CD14-positive monocyte (primary cell): ENCODE measurements at regions not wholly inside any gene's neighbourhood (a gene's known extent, or its start where the extent isn't known, plus 50 kb on each side); places are given as distances from the start of the nearest gene placed in this dataset.

Experiments
- DNase-seq, 3 donors: peaks; one replicate each; pipeline ENCODE4 v3.0.0-alpha.2; 2011 to 2022
- H2AFZ ChIP-seq: 2 replicates; pipeline ENCODE4 v1.6.0; 2012; ENCODE audit warnings: mild to moderate bottlenecking, low read depth, low read length, inconsistent platforms; ENCODE audit not compliant: insufficient read depth, poor library complexity, severe bottlenecking
- H3K27ac ChIP-seq, 2 donors: 1 replicate in 1 of 2; 2 replicates in 1 of 2; pipeline ENCODE4 v1.5.1; 2012 to 2013; ENCODE audit warnings: low read length in 2 of 2, control low read depth in 1 of 2, inconsistent platforms in 1 of 2, low read depth in 1 of 2, mild to moderate bottlenecking in 1 of 2
- H3K27me3 ChIP-seq, 2 donors: one replicate each; pipeline versions ENCODE4 v1.6.0 to v1.6.1; 2011 to 2013; ENCODE audit warnings: low read length in 2 of 2; ENCODE audit not compliant: control insufficient read depth in 2 of 2, insufficient read depth in 2 of 2
- H3K36me3 ChIP-seq, 2 donors: replicated peaks in 1 of 2; 1 replicate in 1 of 2; 2 replicates in 1 of 2; pipeline versions ENCODE4 v1.5.1 to v1.6.1; 2012 to 2013; ENCODE audit warnings: low read length in 2 of 2, control low read depth in 1 of 2, inconsistent platforms in 1 of 2, mild to moderate bottlenecking in 1 of 2; ENCODE audit not compliant: insufficient read depth in 2 of 2, control insufficient read depth in 1 of 2
- H3K4me1 ChIP-seq, 2 donors: 1 replicate in 1 of 2; 2 replicates in 1 of 2; pipeline versions ENCODE4 v1.5.1 to v1.6.1; 2012 to 2013; ENCODE audit warnings: low read length in 2 of 2, control low read depth in 1 of 2, inconsistent platforms in 1 of 2, mild to moderate bottlenecking in 1 of 2, moderate library complexity in 1 of 2; ENCODE audit not compliant: insufficient read depth in 2 of 2, control insufficient read depth in 1 of 2
- H3K4me2 ChIP-seq: replicated peaks from 2 replicates; pipeline ENCODE3; 2012; ENCODE audit warnings: low read length, moderate library complexity, mild to moderate bottlenecking; ENCODE audit not compliant: poor library complexity, severe bottlenecking; ENCODE audit errors: extremely low read depth
- H3K4me3 ChIP-seq, 3 experiments: fragments of 200-600 bp in 1 of 3; sonication (generic) in 1 of 3; replicated peaks in 1 of 3; 1 replicate in 2 of 3; 2 replicates in 1 of 3; pipeline ENCODE4 v1.5.1; 2011 to 2013; ENCODE audit warnings: low read length in 3 of 3, mild to moderate bottlenecking in 3 of 3, control low read depth in 2 of 3, low read depth in 2 of 3, inconsistent platforms in 1 of 3, moderate library complexity in 1 of 3
- H3K79me2 ChIP-seq: 2 replicates; pipeline ENCODE4 v1.6.0; 2012; ENCODE audit warnings: mild to moderate bottlenecking, control low read depth, inconsistent platforms, low read length, moderate library complexity; ENCODE audit not compliant: insufficient read depth
- H3K9ac ChIP-seq: 2 replicates; pipeline ENCODE4 v1.6.0; 2017; ENCODE audit warnings: low read length, mild to moderate bottlenecking; ENCODE audit not compliant: insufficient read depth, poor library complexity, severe bottlenecking
- H3K9me3 ChIP-seq, 2 donors: replicated peaks in 1 of 2; 1 replicate in 1 of 2; 2 replicates in 1 of 2; pipeline versions ENCODE4 v1.5.1 to v1.6.1; 2012 to 2013; ENCODE audit warnings: low read length in 2 of 2, control low read depth in 1 of 2; ENCODE audit not compliant: control insufficient read depth in 1 of 2, insufficient read depth in 1 of 2
- H4K20me1 ChIP-seq: 2 replicates; pipeline ENCODE4 v1.6.0; 2012; ENCODE audit warnings: mild to moderate bottlenecking, low read length, control low read depth, moderate library complexity; ENCODE audit not compliant: insufficient read depth
- H3K27ac Mint-ChIP-seq, 7 donors: one replicate each; pipeline ENCODE4 v1.8.0; 2020; ENCODE audit warnings: mild to moderate bottlenecking in 7 of 7, mixed read lengths in 7 of 7, moderate library complexity in 6 of 7, inconsistent platforms in 2 of 7
- H3K27me3 Mint-ChIP-seq, 3 donors: one replicate each; pipeline ENCODE4 v1.8.0; 2021 to 2022; ENCODE audit warnings: low read depth in 3 of 3, mild to moderate bottlenecking in 3 of 3, mixed read lengths in 3 of 3, moderate library complexity in 3 of 3, inconsistent platforms in 1 of 3
- H3K36me3 Mint-ChIP-seq, 2 donors: one replicate each; pipeline ENCODE4 v1.8.0; 2020; ENCODE audit warnings: mixed read lengths in 2 of 2, inconsistent platforms in 1 of 2, mild to moderate bottlenecking in 1 of 2
- H3K4me1 Mint-ChIP-seq: one replicate; pipeline ENCODE4 v1.8.0; 2020; ENCODE audit warnings: mild to moderate bottlenecking, mixed read lengths
- H3K4me3 Mint-ChIP-seq, 2 donors: one replicate each; pipeline ENCODE4 v1.8.0; 2020; ENCODE audit warnings: mild to moderate bottlenecking in 2 of 2, mixed read lengths in 2 of 2, moderate library complexity in 1 of 2
- H3K9me3 Mint-ChIP-seq, 7 donors: one replicate each; pipeline ENCODE4 v1.8.0; 2020 to 2022; ENCODE audit warnings: mixed read lengths in 7 of 7, mild to moderate bottlenecking in 6 of 7, moderate library complexity in 6 of 7, inconsistent platforms in 2 of 7
- WGBS: methylation state at CpG from one replicate; pipeline ENCODE4 v1.1.5; 2013; ENCODE audit warnings: missing lambda C conversion rate; ENCODE audit not compliant: insufficient coverage; 5-methylcytosine and 5-hydroxymethylcytosine counted together
- intact Hi-C, 2 donors: fragments of 100-400 bp; cut with micrococcal nuclease; formaldehyde crosslinking; loops; one replicate each; pipeline versions ENCODE4 v1.15.0 to v1.15.1; 2023
- TF ChIP-seq, protein P1 (sequence below): fragments of 200-600 bp; IDR thresholded peaks from one replicate; pipeline ENCODE4 v1.8.0; 2022; ENCODE audit warnings: antibody characterized with exemption, mild to moderate bottlenecking

DNA sequence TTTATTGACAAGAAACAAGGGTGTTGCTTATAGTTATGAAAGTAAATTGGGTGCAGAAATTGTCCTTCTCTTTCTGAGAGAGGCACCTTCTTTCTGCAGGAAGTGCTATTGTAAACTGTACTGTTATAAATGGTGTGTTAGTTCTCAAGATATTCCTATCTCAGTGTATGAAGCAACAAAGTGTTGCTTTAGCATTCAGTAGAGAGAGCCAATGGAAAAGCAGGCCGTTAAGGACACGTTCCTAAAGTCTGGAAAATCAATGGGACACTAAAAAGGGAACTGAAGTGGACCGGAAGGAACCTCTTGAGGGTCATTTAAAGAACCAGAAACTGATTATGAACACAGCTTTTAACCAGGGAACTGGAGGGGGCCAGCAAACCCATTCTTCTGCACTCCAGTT lies 510.0 kb upstream of the ZEB2 start:
- DNase-seq: no peak
- Histone ChIP-seq H3K4me1 (no peaks in the 10 kb centered on the region), H3K4me2 (no peak overlapping the region), H3K27ac (no peak overlapping the region), H3K36me3 (no peaks in the 10 kb centered on the region), H3K79me2 (no peaks in the 10 kb centered on the region), H3K9me3 (no peaks in the 10 kb centered on the region), H3K9ac (no peak overlapping the region), H3K4me3 (no peak overlapping the region), H2AFZ (no peak overlapping the region), H4K20me1 (no peaks in the 10 kb centered on the region), H3K27me3 (no peaks in the 10 kb centered on the region)
- H3K4me1 Mint-ChIP-seq: peaks cover 6% of the 10 kb centered on the region
- H3K36me3 Mint-ChIP-seq: no peaks in the 10 kb centered on the region
- H3K27me3 Mint-ChIP-seq: no peaks in the 10 kb centered on the region
- H3K9me3 Mint-ChIP-seq: no peaks in the 10 kb centered on the region
- WGBS: 74% methylated on average over 3 of the region's 3 CpGs
- TF ChIP-seq, protein P1, sequence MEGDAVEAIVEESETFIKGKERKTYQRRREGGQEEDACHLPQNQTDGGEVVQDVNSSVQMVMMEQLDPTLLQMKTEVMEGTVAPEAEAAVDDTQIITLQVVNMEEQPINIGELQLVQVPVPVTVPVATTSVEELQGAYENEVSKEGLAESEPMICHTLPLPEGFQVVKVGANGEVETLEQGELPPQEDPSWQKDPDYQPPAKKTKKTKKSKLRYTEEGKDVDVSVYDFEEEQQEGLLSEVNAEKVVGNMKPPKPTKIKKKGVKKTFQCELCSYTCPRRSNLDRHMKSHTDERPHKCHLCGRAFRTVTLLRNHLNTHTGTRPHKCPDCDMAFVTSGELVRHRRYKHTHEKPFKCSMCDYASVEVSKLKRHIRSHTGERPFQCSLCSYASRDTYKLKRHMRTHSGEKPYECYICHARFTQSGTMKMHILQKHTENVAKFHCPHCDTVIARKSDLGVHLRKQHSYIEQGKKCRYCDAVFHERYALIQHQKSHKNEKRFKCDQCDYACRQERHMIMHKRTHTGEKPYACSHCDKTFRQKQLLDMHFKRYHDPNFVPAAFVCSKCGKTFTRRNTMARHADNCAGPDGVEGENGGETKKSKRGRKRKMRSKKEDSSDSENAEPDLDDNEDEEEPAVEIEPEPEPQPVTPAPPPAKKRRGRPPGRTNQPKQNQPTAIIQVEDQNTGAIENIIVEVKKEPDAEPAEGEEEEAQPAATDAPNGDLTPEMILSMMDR: no peak
- H3K27ac Mint-ChIP-seq: no peak overlapping the region
- no peak overlapping the region for H3K4me3 Mint-ChIP-seq
- intact Hi-C loops: no loop called here

DNA sequence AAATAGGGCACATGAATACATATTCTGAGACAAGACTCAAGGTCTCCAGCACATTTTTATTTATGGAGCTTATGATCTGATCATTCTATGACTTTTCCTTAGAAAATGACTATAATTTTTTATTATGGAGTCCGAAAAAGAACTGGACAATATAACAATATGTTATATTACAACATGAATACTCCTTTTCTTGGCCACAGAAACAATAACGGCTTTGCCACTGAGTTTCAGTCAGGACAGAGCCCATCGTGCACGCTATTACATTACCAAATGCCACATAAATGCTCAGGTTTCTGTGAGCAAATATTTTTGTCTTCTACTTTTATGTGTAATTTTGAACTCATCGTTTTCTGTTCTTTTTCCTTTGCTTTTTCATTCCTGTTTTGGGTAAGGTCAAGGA lies 509.2 kb upstream of the ZEB2 start:
- no peaks in the 10 kb centered on the region for H4K20me1 ChIP-seq
- no peak overlapping the region for H2AFZ ChIP-seq
- no peaks in the 10 kb centered on the region for H3K27me3 ChIP-seq
- no peaks in the 10 kb centered on the region for H3K79me2 ChIP-seq
- H3K27me3 Mint-ChIP-seq: no peaks in the 10 kb centered on the region
- intact Hi-C loops: no loop called here
- WGBS: no CpG with 5 or more reads among the region's 5 CpGs
- no peaks in the 10 kb centered on the region for H3K9me3 ChIP-seq
- H3K4me3 Mint-ChIP-seq: no peak overlapping the region
- no peak overlapping the region for H3K27ac Mint-ChIP-seq
- no peaks in the 10 kb centered on the region for H3K36me3 ChIP-seq
- TF ChIP-seq, protein P1: no peak
- H3K9ac ChIP-seq: no peak overlapping the region
- H3K27ac ChIP-seq: no peak overlapping the region
- no peak for DNase-seq
- H3K36me3 Mint-ChIP-seq: no peaks in the 10 kb centered on the region
- H3K4me2 ChIP-seq: no peak overlapping the region
- H3K4me1 Mint-ChIP-seq: peaks cover 6% of the 10 kb centered on the region
- no peaks in the 10 kb centered on the region for H3K9me3 Mint-ChIP-seq
- H3K4me3 ChIP-seq: no peak overlapping the region
- H3K4me1 ChIP-seq: no peaks in the 10 kb centered on the region
